Liver (tissue), 8 donors: ENCODE measurements at regions not wholly inside any gene's neighbourhood (a gene's known extent, or its start where the extent isn't known, plus 50 kb on each side); places are given as distances from the start of the nearest gene placed in this dataset.

ENCODE experiments used
- DNase-seq: peaks from one replicate; pipeline ENCODE4 v3.0.0-alpha.2; 2017; ENCODE audit warnings: low spot score
- H3K27ac ChIP-seq, 2 donors: one replicate each; pipeline ENCODE4 v1.7.0; 2013; ENCODE audit warnings: inconsistent platforms in 2 of 2, low read length in 2 of 2, control low read depth in 1 of 2, low read depth in 1 of 2, mild to moderate bottlenecking in 1 of 2
- H3K27me3 ChIP-seq, 4 donors: one replicate each; pipeline versions ENCODE4 v1.6.1 to v1.7.0; 2013; ENCODE audit warnings: low read length in 3 of 4, inconsistent platforms in 1 of 4, mild to moderate bottlenecking in 1 of 4, moderate library complexity in 1 of 4; ENCODE audit not compliant: control insufficient read depth in 4 of 4, insufficient read depth in 4 of 4
- H3K36me3 ChIP-seq, 4 donors: one replicate each; pipeline versions ENCODE4 v1.6.1 to v1.7.0; 2013; ENCODE audit warnings: low read length in 3 of 4, mild to moderate bottlenecking in 3 of 4, low read depth in 1 of 4, moderate library complexity in 1 of 4; ENCODE audit not compliant: control insufficient read depth in 4 of 4, insufficient read depth in 3 of 4
- H3K4me1 ChIP-seq, 4 donors: one replicate each; pipeline versions ENCODE4 v1.6.1 to v1.7.0; 2013; ENCODE audit warnings: low read length in 3 of 4, mild to moderate bottlenecking in 3 of 4, moderate library complexity in 1 of 4; ENCODE audit not compliant: control insufficient read depth in 4 of 4, insufficient read depth in 4 of 4
- H3K4me3 ChIP-seq, 3 donors: one replicate each; pipeline versions ENCODE4 v1.6.1 to v1.7.0; 2013; ENCODE audit warnings: low read length in 3 of 3, control low read depth in 1 of 3, low read depth in 1 of 3, mild to moderate bottlenecking in 1 of 3
- H3K9ac ChIP-seq, 2 donors: one replicate each; pipeline ENCODE4 v1.7.0; 2013; ENCODE audit warnings: low read length in 2 of 2, mild to moderate bottlenecking in 2 of 2, moderate library complexity in 2 of 2, control low read depth in 1 of 2, low read depth in 1 of 2
- H3K9me3 ChIP-seq, 4 donors: one replicate each; pipeline versions ENCODE4 v1.6.1 to v1.7.0; 2013; ENCODE audit warnings: low read length in 3 of 4; ENCODE audit not compliant: control insufficient read depth in 4 of 4
- ATF3 ChIP-seq: IDR thresholded peaks from 2 replicates; pipeline ENCODE4 v1.6.1; 2016; ENCODE audit warnings: antibody characterized with exemption
- CTCF ChIP-seq: fragments of 150-350 bp; IDR thresholded peaks from 2 replicates; pipeline ENCODE4 v1.5.1; 2017; ENCODE audit warnings: improper control_type of control experiment, low read depth, low read length; ENCODE audit not compliant: missing input control
- EGR1 ChIP-seq, 2 donors: IDR thresholded peaks; 2 replicates each; pipeline ENCODE4 v1.6.1; 2016 to 2018; ENCODE audit warnings: antibody characterized with exemption in 2 of 2, low read depth in 2 of 2
- FOXA1 ChIP-seq: IDR thresholded peaks from 2 replicates; pipeline ENCODE4 v1.6.1; 2016; ENCODE audit warnings: antibody characterized with exemption
- FOXA2 ChIP-seq: IDR thresholded peaks from 2 replicates; pipeline ENCODE4 v1.6.1; 2016; ENCODE audit warnings: antibody characterized with exemption
- HNF4A ChIP-seq, 2 donors: conservative IDR thresholded peaks; 2 replicates each; pipeline ENCODE4 v1.6.1; 2016; ENCODE audit warnings: antibody characterized with exemption in 2 of 2, mild to moderate bottlenecking in 2 of 2
- HNF4G ChIP-seq: IDR thresholded peaks from 2 replicates; pipeline ENCODE4 v1.6.1; 2016; ENCODE audit warnings: antibody characterized with exemption
- JUND ChIP-seq, 2 donors: IDR thresholded peaks; 2 replicates each; pipeline ENCODE4 v1.6.1; 2016; ENCODE audit warnings: antibody characterized with exemption in 2 of 2
- MAX ChIP-seq: IDR thresholded peaks from 2 replicates; pipeline ENCODE4 v1.6.1; 2016; ENCODE audit warnings: antibody characterized with exemption
- NR2F2 ChIP-seq: IDR thresholded peaks from 2 replicates; pipeline ENCODE4 v1.6.1; 2016; ENCODE audit warnings: antibody characterized with exemption
- RAD21 ChIP-seq, 2 donors: IDR thresholded peaks; 2 replicates each; pipeline ENCODE4 v1.6.1; 2016; ENCODE audit warnings: antibody characterized with exemption in 2 of 2, mild to moderate bottlenecking in 2 of 2
- REST ChIP-seq: IDR thresholded peaks from 2 replicates; pipeline ENCODE4 v1.6.1; 2016; ENCODE audit warnings: antibody characterized with exemption, mild to moderate bottlenecking
- RXRA ChIP-seq, 2 donors: IDR thresholded peaks; 2 replicates each; pipeline ENCODE4 v1.6.1; 2017 to 2018; ENCODE audit warnings: antibody characterized with exemption in 2 of 2, mild to moderate bottlenecking in 1 of 2
- SP1 ChIP-seq: IDR thresholded peaks from 2 replicates; pipeline ENCODE4 v1.6.1; 2018; ENCODE audit warnings: antibody characterized with exemption, mild to moderate bottlenecking
- TAF1 ChIP-seq: conservative IDR thresholded peaks from 2 replicates; pipeline ENCODE4 v1.6.1; 2016; ENCODE audit warnings: antibody characterized with exemption, mild to moderate bottlenecking
- YY1 ChIP-seq: IDR thresholded peaks from 2 replicates; pipeline ENCODE4 v1.6.1; 2016; ENCODE audit warnings: antibody characterized with exemption, mild to moderate bottlenecking
- ZBTB33 ChIP-seq: IDR thresholded peaks from 2 replicates; pipeline ENCODE4 v1.6.1; 2016; ENCODE audit warnings: antibody characterized with exemption
- WGBS: extraction: QIAGEN DNeasy Blood & Tissue Kit; methylation state at CpG from one replicate; pipeline ENCODE4 v1.1.7; 2013; 5-methylcytosine and 5-hydroxymethylcytosine counted together
- donor health status: healthy.
- donor health status: healthy.
- donor health status: healthy.
- donor health status: healthy.
- donor health status: healthy.

- Histone ChIP-seq H3K27me3 (no peaks in the 10 kb centered on the region), H3K4me1 (peaks cover 0 to 6% (median 3%) of the 10 kb centered on the region in 4 donors), H3K4me3 (no peak overlapping the region), H3K27ac (peak overlapping the region in 1 of 2 donors; percentile 30), H3K36me3 (no peaks in the 10 kb centered on the region), H3K9me3 (no peaks in the 10 kb centered on the region), H3K9ac (peak overlapping the region in 1 of 2 donors; percentile 4)
- TF ChIP-seq NR2F2, result no peak
- TF ChIP-seq TAF1, result no peak
- TF ChIP-seq RXRA (IDR thresholded peaks at IDR 0.05), result peak in 1 of 2 donors; percentile 76
- TF ChIP-seq YY1, result no peak
- no peak for TF ChIP-seq ZBTB33
- TF ChIP-seq RAD21 (IDR thresholded peaks at IDR 0.05), result peak in 1 of 2 donors; percentile 14
- no peak for TF ChIP-seq FOXA2
- no peak for TF ChIP-seq FOXA1
- TF ChIP-seq HNF4G, result no peak
- peak in 1 of 2 donors; percentile 13 for TF ChIP-seq EGR1 (IDR thresholded peaks at IDR 0.05; ENCODE audit: low read depth in 2 of 2)
- TF ChIP-seq HNF4A (conservative IDR thresholded peaks at IDR 0.05), result peak; percentile 48 to 70
- peak in 1 of 2 donors; percentile 23 for TF ChIP-seq JUND (IDR thresholded peaks at IDR 0.05)
- no peak for TF ChIP-seq MAX
- TF ChIP-seq ATF3, result no peak
- TF ChIP-seq SP1, result peak; percentile 39
- no peak for TF ChIP-seq CTCF
- TF ChIP-seq REST, result no peak
- WGBS, result 66% methylated on average over 17 of the region's 17 CpGs
- no peak for DNase-seq
These were observed 276.6 kb downstream of the UACA start for GRCh38 chr15:70486451-70487386.
